ENCODE measurements at regions not wholly inside any gene's neighbourhood (a gene's known extent, or its start where the extent isn't known, plus 50 kb on each side); places are given as distances from the start of the nearest gene placed in this dataset.

DNA sequence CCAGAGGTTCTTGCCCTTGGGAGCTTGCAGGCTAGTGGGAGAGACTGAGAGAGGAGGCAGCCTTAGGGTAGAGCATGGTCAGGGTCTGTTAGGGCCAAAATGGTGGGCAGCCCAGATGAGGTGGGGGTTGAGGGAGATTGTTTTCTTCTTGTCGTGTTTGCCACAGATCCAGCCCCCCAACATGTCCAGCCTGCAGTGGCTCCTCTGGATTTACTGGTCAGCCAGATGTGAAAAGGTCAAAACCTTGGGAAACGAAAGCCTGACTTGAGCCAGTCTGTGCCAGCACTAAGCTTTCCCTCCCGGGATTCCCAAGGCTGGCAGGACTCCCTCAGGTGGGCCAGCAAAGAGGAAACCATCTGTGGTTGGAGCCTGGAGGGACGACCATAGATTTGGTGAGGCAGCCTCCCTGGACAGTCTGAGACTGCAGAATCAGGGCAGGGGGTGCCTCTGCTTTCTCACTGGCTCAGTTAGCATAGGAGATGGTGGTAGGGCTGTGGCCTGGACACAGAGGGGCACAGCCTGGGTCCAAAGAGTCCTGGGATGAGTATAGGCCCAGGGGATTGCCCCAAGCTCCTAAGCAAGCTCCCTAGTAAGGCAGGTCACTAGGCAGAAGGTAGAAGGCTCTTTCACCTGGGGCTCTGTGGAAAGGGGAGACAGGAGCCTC lies 51.2 kb upstream of the PRR23C start:
- Histone ChIP-seq H3K27ac (no peak overlapping the region), H3K27me3 (replicated peaks) (peaks cover 5% of the 10 kb centered on the region; the same call in 1 of the 2 replicates), H3K4me1 (replicated peaks) (no peaks in the 10 kb centered on the region), H3K4me3 (no peak overlapping the region), H3K9me3 (replicated peaks) (no peaks in the 10 kb centered on the region; the same call in 1 of the 2 replicates), H3K36me3 (no peaks in the 10 kb centered on the region)
- DNase-seq (ENCODE audit: low read depth in 1 of 2, low spot score in 2 of 2): no peak

DNA sequence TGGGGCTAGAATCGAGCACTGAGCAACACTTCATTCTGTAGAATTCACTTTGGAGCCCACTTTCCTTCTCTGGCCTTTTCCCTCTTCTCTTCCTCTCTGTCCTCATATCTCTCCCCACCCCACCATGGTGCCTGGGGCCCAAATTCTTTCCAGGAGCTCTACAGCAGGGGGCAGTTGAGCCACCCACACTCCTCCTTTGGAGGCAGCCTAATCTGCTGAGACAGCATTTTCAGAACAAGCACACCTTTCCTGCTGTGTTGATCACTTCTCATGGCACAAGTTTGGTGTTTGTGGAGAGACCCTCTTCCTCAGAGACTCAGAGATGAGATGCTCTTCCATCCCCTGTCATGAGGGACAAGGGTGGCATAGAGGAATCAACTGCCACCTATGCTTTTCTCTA lies 52.0 kb upstream of the PRR23C start:
- Histone ChIP-seq H3K36me3 (no peaks in the 10 kb centered on the region), H3K4me1 (replicated peaks) (no peaks in the 10 kb centered on the region), H3K27ac (no peak overlapping the region), H3K27me3 (replicated peaks) (peaks cover 5% of the 10 kb centered on the region; the same call in 1 of the 2 replicates), H3K9me3 (replicated peaks) (no peaks in the 10 kb centered on the region; the same call in 1 of the 2 replicates), H3K4me3 (no peak overlapping the region)
- no peak for DNase-seq (ENCODE audit: low read depth in 1 of 2, low spot score in 2 of 2)

DNA sequence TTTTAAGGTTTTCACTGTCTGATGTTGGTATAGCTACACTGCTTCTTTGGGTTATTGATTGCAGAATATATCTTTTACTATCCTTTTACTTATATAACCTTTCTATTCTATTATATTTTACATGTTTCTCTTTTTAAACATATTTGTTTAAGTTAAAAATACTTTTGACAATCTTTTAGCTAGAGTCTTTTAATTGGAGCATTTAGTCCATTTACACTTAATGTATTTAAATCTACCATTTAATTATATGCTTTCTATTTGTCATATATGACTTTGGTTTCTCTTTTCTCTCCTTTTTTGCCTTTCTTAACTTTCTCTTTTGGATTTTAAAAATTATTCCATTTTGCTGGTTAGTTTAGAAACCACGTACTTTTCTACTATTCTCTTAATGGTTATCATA lies 53.7 kb upstream of the PRR23C start:
- Histone ChIP-seq H3K9me3 (replicated peaks) (no peaks in the 10 kb centered on the region; the same call in 1 of the 2 replicates), H3K4me3 (no peak overlapping the region), H3K27me3 (replicated peaks) (0 out of 2 replicates have a peak, but pooled peaks cover 5% of the 10 kb centered on the region), H3K4me1 (replicated peaks) (no peaks in the 10 kb centered on the region), H3K27ac (no peak overlapping the region), H3K36me3 (no peaks in the 10 kb centered on the region)
- DNase-seq (ENCODE audit: low read depth in 1 of 2, low spot score in 2 of 2): no peak

DNA sequence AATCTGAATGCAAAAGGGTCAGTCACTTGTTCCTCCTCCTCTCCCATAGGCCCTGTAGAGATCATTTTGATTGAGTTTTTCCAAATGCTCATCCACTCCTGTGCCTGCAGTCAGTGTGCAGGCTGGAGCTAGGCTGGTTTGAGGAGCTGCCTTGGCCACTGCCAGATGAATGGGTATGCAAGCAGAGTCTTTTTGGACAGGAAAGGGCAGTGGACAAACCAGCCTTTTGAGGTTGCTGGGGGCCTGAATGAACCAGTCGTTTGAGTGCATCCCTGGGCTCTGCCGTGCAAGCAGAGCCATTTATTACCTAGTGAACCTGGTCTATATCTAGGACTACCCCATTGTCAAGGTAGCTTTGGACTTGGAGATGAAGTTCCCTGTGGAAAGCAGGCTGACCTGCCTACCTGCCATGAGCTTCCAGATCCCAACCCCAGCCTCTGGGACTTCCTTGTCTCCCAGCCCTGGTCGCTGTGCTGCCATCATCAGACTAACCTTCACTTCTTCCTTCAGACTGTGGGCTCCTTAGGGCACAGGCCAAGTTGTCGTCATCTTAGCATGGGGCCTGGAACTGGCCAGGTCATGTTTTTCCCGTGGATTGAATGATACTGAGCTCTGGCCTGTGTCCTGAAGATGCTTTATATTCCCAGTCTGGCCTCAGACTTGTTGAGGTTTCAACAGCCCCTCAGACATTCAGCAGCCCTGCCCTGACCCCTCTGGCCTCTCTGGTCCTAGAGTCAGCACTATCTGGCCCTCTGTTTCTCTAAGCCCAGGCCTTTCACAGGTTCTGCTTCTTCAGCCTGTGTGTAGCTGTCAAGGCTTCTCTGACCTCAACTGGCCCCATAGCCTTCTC lies 55.5 kb upstream of the PRR23C start:
- H3K27ac ChIP-seq: no peak overlapping the region
- H3K36me3 ChIP-seq: no peaks in the 10 kb centered on the region
- no peaks in the 10 kb centered on the region; the same call in 1 of the 2 replicates for H3K9me3 ChIP-seq (replicated peaks)
- no peak overlapping the region for H3K4me3 ChIP-seq
- no peaks in the 10 kb centered on the region for H3K4me1 ChIP-seq (replicated peaks)
- 0 out of 2 replicates have a peak, but pooled peaks cover 5% of the 10 kb centered on the region for H3K27me3 ChIP-seq (replicated peaks)
- DNase-seq (ENCODE audit: low read depth in 1 of 2, low spot score in 2 of 2): no peak

DNA sequence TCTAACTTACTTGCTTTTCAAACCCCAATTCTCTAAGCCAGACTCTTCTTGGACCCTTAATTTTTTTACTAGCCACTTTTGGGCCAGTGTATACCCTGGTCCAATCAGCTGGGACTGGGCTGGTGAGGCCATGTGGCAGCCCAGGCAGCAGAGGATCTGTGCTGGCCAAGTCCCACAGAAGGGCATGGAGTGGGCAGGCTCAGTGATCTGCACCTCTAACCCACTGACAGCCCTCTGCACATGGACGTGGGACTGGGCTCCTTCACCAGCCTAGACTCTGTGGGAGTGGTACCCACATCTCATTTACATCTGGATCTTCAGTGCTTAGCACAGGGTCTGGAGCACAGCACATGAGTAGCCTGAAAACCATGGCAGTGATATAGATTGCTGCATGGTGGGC lies 56.1 kb upstream of the PRR23C start:
- DNase-seq (ENCODE audit: low read depth in 1 of 2, low spot score in 2 of 2): no peak
- no peaks in the 10 kb centered on the region; the same call in 1 of the 2 replicates for H3K9me3 ChIP-seq (replicated peaks)
- H3K4me3 ChIP-seq: no peak overlapping the region
- no peaks in the 10 kb centered on the region for H3K36me3 ChIP-seq
- H3K27ac ChIP-seq: no peak overlapping the region
- 0 out of 2 replicates have a peak, but pooled peaks cover 5% of the 10 kb centered on the region for H3K27me3 ChIP-seq (replicated peaks)
- H3K4me1 ChIP-seq (replicated peaks): no peaks in the 10 kb centered on the region

DNA sequence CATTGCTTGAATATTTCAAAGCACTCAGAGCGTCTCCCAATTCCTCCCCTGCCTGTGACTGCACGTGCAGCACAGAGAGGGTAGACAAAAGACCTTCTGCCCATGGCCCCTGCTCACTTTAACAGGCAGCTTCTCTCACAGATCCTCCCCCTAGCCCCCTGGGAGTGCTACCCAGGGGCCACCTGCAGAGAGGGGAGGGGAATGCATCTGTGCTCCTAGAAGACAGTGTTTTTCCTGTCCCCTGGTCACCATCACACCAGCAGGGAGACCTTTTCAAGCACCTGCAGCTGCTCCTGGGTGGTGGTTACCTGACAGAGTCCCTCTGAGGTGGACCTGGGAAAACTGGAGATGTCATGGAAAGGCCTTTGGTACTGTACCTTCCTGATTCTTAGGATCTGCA lies 56.7 kb upstream of the PRR23C start:
- Histone ChIP-seq H3K4me1 (replicated peaks) (no peaks in the 10 kb centered on the region), H3K36me3 (no peaks in the 10 kb centered on the region), H3K27me3 (replicated peaks) (0 out of 2 replicates have a peak, but pooled peaks cover 5% of the 10 kb centered on the region), H3K4me3 (no peak overlapping the region), H3K9me3 (replicated peaks) (no peaks in the 10 kb centered on the region; the same call in 1 of the 2 replicates), H3K27ac (no peak overlapping the region)
- no peak for DNase-seq (ENCODE audit: low read depth in 1 of 2, low spot score in 2 of 2)

DNA sequence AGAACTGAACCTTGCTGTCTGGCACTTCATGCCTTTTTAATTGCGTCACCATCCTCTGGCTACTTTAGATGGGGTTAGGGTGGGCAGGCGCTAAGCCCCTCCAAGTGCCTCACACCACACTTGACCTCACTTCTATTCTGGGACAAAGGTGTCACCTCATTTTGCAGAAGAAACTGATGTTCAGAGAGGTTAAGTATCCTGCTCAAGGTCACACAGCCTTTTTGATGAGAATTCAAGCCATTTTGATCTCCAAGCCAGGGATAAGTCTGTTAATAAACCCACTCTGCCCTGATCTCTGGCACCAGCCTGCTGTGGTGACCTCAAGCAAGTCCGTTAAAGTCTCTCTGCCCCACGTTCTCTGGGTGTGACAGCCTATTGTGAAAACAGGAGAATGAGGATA lies 58.8 kb upstream of the PRR23C start:
- no peak for DNase-seq (ENCODE audit: low read depth in 1 of 2, low spot score in 2 of 2)
- H3K4me1 ChIP-seq (replicated peaks): no peaks in the 10 kb centered on the region
- H3K4me3 ChIP-seq: no peak overlapping the region

DNA sequence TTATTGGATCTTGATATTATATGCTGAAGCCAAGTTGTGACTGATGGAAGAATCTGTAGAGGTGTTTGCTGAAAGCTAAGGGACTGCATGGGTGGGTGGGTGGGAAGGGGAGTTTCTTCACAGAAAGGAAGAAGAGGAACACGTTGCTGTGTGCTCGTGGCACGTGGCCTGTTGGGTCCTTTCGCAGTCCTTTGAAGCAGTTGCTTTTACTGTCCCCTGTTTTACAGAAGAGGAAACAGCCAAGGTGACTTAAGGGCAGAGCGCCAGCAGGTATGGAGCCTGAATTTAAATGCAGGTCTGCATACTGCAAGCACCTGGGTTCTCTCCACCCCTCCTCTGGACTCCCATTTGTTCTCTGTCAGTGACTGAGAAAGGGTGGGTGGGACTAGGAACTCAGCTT lies 59.4 kb upstream of the PRR23C start:
- no peaks in the 10 kb centered on the region for H3K4me1 ChIP-seq (replicated peaks)
- no peak for DNase-seq (ENCODE audit: low read depth in 1 of 2, low spot score in 2 of 2)
- H3K4me3 ChIP-seq: no peak overlapping the region
- no peaks in the 10 kb centered on the region for H3K36me3 ChIP-seq
- H3K9me3 ChIP-seq (replicated peaks): no peaks in the 10 kb centered on the region; the same call in 1 of the 2 replicates
- H3K27ac ChIP-seq: no peak overlapping the region
- no peaks in the 10 kb centered on the region for H3K27me3 ChIP-seq (replicated peaks)

More for the DNA sequence above, 58.8 kb upstream of the PRR23C start:
- no peak overlapping the region for H3K27ac ChIP-seq
- H3K9me3 ChIP-seq (replicated peaks): no peaks in the 10 kb centered on the region; the same call in 1 of the 2 replicates
- no peaks in the 10 kb centered on the region for H3K27me3 ChIP-seq (replicated peaks)
- no peaks in the 10 kb centered on the region for H3K36me3 ChIP-seq

DNA sequence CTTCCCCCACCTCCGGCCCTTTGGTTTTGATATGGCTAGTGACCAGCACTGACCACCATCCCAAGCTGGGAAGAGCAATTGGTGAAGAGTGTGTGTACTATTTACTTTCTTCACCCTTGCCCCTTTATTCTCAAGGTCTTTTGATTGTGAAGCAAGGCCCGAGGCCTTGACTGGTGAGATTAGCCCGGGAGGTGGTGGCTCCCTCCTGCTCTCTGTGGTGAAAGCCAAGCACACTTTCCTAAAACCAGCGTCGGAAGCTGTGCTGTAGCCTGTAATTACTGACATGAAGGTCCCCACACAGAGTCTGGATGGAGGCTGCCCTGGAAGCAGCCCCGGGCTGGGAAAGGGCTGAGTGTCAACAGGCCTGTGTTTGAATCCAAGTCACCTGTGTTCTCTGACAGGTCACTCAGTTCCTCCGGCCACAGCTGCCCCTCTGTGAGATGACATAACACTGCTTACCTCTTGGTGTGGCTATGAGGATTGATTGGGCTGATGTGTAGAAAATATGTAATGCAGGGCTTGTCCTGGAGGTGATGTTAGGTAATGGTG lies 60.5 kb upstream of the PRR23C start:
- Histone ChIP-seq H3K27me3 (replicated peaks) (no peaks in the 10 kb centered on the region), H3K27ac (no peak overlapping the region), H3K9me3 (replicated peaks) (no peaks in the 10 kb centered on the region), H3K4me3 (no peak overlapping the region), H3K4me1 (replicated peaks) (no peaks in the 10 kb centered on the region), H3K36me3 (no peaks in the 10 kb centered on the region)
- DNase-seq (ENCODE audit: low read depth in 1 of 2, low spot score in 2 of 2): no peak

DNA sequence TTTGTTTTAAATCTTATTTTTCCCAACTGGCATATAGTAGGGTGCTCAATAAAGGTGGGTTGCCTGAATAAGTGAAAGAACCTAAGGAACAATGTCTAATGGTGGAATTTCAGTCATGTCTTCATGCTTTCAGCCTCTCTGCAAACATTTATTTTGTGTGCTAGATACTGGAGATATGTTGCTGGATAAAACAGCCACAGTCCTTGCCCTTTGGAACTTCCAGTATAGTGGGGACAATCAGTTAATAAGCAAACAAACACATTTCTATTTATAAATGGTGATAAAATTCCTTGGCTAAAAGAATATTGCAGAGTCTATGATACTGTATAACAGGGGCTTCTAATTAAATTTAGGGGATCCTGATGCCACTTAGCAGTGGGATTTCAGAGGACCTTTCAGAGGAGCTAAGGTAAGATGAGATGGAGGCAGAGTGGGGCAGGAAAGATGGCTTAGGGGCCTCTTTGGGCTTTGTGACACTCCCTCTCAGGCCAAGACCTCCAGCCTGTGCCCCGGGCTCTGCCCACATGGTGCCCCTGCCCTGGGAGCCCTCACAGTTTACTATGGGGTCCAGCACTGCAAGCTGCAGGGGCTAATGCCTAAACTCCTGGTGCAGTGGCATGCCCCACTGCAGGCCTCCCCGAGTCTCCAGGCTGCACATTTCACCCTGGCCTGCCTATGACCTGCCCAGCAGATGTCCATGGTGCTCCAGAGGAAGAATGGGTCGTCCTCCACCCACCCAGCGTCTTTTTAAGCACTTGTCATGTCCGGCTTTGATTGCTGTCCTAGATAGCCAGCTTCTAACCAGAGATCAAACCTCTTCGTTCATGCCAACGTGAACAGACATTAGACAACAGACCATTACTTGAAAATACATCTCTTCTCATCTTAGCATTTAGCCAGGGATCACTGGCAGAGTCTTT lies 61.6 kb upstream of the PRR23C start:
- DNase-seq (ENCODE audit: low read depth in 1 of 2, low spot score in 2 of 2): no peak
- no peaks in the 10 kb centered on the region for H3K4me1 ChIP-seq (replicated peaks)
- H3K4me3 ChIP-seq: no peak overlapping the region
- no peaks in the 10 kb centered on the region for H3K27me3 ChIP-seq (replicated peaks)
- H3K9me3 ChIP-seq (replicated peaks): no peaks in the 10 kb centered on the region
- H3K36me3 ChIP-seq: no peaks in the 10 kb centered on the region
- no peak overlapping the region for H3K27ac ChIP-seq

DNA sequence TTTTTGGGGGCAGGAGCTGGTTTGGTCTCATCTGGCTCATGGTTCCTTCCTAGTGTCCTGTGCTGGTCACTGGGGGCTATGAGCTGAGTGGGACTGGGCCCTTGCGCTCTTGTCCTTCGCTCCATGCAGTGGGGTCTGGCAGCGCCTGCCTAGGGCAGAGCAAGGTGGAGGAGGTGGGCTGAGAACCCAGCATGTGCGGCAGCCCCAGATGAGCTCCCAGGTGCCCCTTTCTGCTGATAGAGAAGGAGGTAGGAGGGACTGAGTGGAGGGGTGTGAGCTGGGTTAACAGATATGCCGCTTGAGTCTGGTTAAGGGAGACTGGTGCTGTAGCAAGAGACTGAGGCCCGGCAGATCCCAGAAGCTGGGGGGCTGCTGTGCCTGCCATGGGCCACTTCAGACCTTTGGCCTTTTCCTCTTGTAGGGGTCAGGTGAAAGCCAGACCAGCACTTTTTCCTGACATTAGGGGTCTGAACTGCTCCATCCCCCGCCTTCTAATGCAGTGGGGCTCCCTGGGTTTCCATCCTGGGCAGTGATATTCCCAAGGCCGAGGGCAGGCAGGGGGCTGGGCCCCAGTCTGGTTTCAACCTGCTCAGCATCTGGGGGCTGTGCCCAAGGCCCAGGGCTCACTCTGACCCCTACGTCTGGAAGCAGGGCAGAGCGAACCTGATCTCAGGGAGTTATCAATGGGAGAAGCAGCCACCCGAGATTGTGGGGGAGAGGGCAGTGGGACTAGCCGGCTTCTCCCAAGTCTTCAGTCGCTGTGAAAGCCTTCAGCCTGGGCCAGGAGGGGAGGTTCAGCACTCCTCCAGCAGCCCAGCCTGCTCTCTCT lies 62.9 kb upstream of the PRR23C start:
- no peaks in the 10 kb centered on the region for H3K36me3 ChIP-seq

DNA sequence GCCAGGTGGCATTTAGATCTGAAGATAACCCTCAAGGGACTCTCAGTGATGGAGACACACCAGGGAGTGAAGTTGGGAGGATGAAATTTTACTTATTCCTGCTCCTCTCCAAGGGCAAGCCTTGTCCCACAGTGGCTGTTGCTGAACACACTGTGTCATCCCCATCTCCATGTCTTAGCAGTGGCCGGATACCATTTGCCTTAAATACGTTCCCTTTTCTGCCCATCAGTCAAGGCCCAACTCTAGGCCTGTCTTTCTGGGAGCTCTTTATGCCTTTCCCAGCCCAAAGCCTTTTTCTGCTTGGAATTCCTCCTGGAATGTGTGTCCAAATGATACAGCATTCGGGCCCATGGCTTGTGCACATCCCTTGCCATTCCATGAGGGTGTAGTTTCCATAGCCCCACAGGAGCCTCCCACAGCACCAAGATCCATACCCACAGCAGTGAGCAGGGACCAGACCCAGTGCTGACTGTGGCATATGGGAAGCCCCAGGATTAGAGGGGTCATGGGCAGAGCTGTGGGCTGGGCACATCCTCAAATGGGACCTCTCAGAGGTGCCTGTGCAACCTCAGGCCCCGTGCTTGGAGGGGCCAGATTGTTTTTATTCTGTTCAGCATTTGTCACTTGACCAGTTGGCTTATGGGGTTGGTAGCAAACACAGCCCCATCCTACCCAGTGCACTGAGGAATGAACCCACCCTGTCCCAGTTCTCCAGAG lies 63.7 kb upstream of the PRR23C start:
- no peak overlapping the region for H3K4me3 ChIP-seq
- no peak for DNase-seq (ENCODE audit: low read depth in 1 of 2, low spot score in 2 of 2)
- no peaks in the 10 kb centered on the region for H3K36me3 ChIP-seq
- H3K9me3 ChIP-seq (replicated peaks): no peaks in the 10 kb centered on the region
- no peak overlapping the region for H3K27ac ChIP-seq
- no peaks in the 10 kb centered on the region for H3K27me3 ChIP-seq (replicated peaks)
- peaks cover 6% of the 10 kb centered on the region for H3K4me1 ChIP-seq (replicated peaks)

More for the DNA sequence above, 62.9 kb upstream of the PRR23C start:
- Histone ChIP-seq H3K4me3 (no peak overlapping the region), H3K9me3 (replicated peaks) (no peaks in the 10 kb centered on the region), H3K27me3 (replicated peaks) (no peaks in the 10 kb centered on the region), H3K4me1 (replicated peaks) (peaks cover 6% of the 10 kb centered on the region), H3K27ac (no peak overlapping the region)
- no peak for DNase-seq (ENCODE audit: low read depth in 1 of 2, low spot score in 2 of 2)

Data from SJSA1 (cell line).